HEK293T (cell line): ENCODE measurements at regions not wholly inside any gene's neighbourhood (a gene's known extent, or its start where the extent isn't known, plus 50 kb on each side); places are given as distances from the start of the nearest gene placed in this dataset.

Experiments used
- CTCF ChIA-PET: fragments of 350-600 bp; formaldehyde crosslinking; extraction: SDS; loops from one replicate; lab custom pipeline; 2021; ENCODE audit warnings: antibody characterized with exemption, inconsistent platforms; lab: Yijun Ruan, JAX
- POLR2A ChIA-PET: fragments of 350-600 bp; formaldehyde crosslinking; extraction: SDS; loops from one replicate; lab custom pipeline; 2020; ENCODE audit warnings: antibody characterized with exemption, inconsistent platforms; lab: Yijun Ruan, JAX
- DNase-seq: peaks from one replicate; pipeline ENCODE4 v3.0.0; 2012; ENCODE audit warnings: mixed read lengths; ENCODE audit errors: extremely low spot score
- ARNT ChIP-seq: fragments of 450-650 bp; IDR thresholded peaks from 2 replicates; pipeline ENCODE4 v1.6.1; 2017; ENCODE audit warnings: mild to moderate bottlenecking
- BHLHE40 ChIP-seq: fragments of 450-650 bp; IDR thresholded peaks from 2 replicates; pipeline ENCODE4 v1.6.1; 2016; ENCODE audit warnings: mild to moderate bottlenecking, moderate library complexity, borderline replicate concordance
- CTBP1 ChIP-seq: fragments of 450-650 bp; IDR thresholded peaks from 2 replicates; pipeline ENCODE4 v1.6.1; 2016; ENCODE audit warnings: borderline replicate concordance
- ELF4 ChIP-seq: fragments of 450-650 bp; IDR thresholded peaks from 2 replicates; pipeline ENCODE4 v1.6.1; 2017; ENCODE audit warnings: antibody characterized with exemption
- FOXA1 ChIP-seq: fragments of 450-650 bp; IDR thresholded peaks from 2 replicates; pipeline ENCODE4 v1.6.1; 2016; ENCODE audit warnings: mild to moderate bottlenecking
- FOXK2 ChIP-seq: fragments of 450-650 bp; IDR thresholded peaks from 2 replicates; pipeline ENCODE4 v1.6.1; 2016; ENCODE audit warnings: mild to moderate bottlenecking
- FOXM1 ChIP-seq: fragments of 450-650 bp; IDR thresholded peaks from 2 replicates; pipeline ENCODE4 v1.6.1; 2017; ENCODE audit warnings: mild to moderate bottlenecking, borderline replicate concordance
- HDGF ChIP-seq: fragments of 450-650 bp; IDR thresholded peaks from 2 replicates; pipeline ENCODE4 v1.6.1; 2017; ENCODE audit warnings: antibody characterized with exemption, borderline replicate concordance
- L3MBTL2 ChIP-seq: fragments of 450-650 bp; conservative IDR thresholded peaks from 2 replicates; pipeline ENCODE4 v1.6.1; 2016; ENCODE audit warnings: mild to moderate bottlenecking
- LEF1 ChIP-seq: fragments of 450-650 bp; IDR thresholded peaks from 2 replicates; pipeline ENCODE4 v1.6.1; 2017; ENCODE audit warnings: mild to moderate bottlenecking, borderline replicate concordance
- NFRKB ChIP-seq: fragments of 450-650 bp; IDR thresholded peaks from 2 replicates; pipeline ENCODE4 v1.6.1; 2016; ENCODE audit warnings: mild to moderate bottlenecking, moderate library complexity
- PKNOX1 ChIP-seq: fragments of 450-650 bp; IDR thresholded peaks from 2 replicates; pipeline ENCODE4 v1.6.1; 2016
- SP1 ChIP-seq: fragments of 450-650 bp; IDR thresholded peaks from 2 replicates; pipeline ENCODE4 v1.6.1; 2017
- SUZ12 ChIP-seq: fragments of 450-650 bp; IDR thresholded peaks from 2 replicates; pipeline ENCODE4 v1.6.1; 2016; ENCODE audit warnings: mild to moderate bottlenecking
- TARDBP ChIP-seq: fragments of 450-650 bp; IDR thresholded peaks from 2 replicates; pipeline ENCODE4 v1.6.1; 2016
- ZNF384 ChIP-seq: fragments of 450-650 bp; IDR thresholded peaks from 2 replicates; pipeline ENCODE4 v1.6.1; 2016

- ChIA-PET POLR2A (no interaction called here), CTCF (no interaction called here)
- no peak for DNase-seq
- TF ChIP-seq L3MBTL2 (no peak), CTBP1 (no peak), FOXK2 (no peak), ARNT (no peak), HDGF (no peak), PKNOX1 (no peak), NFRKB (no peak), SUZ12 (no peak), SP1 (no peak), FOXM1 (no peak), TARDBP (no peak), BHLHE40 (no peak), ELF4 (no peak), FOXA1 (no peak), LEF1 (no peak)
Measured at GRCh38 chr11:26045082-26045481, 286.8 kb upstream of the ANO3 start.

DNA sequence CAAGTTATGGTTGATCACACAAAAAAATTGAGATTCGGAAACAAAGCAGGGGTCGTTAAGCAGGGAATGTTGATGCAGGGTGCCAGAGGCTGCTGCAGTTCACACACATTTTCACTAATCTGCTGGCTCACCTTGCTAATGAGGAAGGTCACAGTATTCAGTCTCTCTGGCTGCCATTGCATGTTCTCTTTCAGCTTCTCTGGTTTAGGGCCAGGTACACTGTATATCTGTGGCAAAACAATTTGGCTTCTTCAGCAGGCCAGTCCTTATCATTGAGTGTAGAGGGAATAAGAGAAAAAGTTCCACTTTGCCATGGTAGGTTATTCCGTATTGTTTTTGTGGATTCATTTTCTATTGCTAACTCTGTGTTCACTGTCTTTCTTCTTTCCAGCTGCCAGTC is 283.7 kb upstream of the ANO3 start:
- ChIA-PET POLR2A (no interaction called here), CTCF (no interaction called here)
- no peak for DNase-seq
- TF ChIP-seq ARNT (no peak), SUZ12 (no peak), HDGF (no peak), BHLHE40 (no peak), FOXK2 (no peak), FOXA1 (no peak), PKNOX1 (no peak), LEF1 (no peak), CTBP1 (no peak), NFRKB (no peak), TARDBP (no peak), L3MBTL2 (no peak), ZNF384 (no peak), FOXM1 (no peak), SP1 (no peak), ELF4 (no peak)

GRCh38 chr11:26053966-26054365 is 278.0 kb upstream of the ANO3 start:
- POLR2A ChIA-PET, result no interaction called here
- TF ChIP-seq SUZ12 (no peak), FOXA1 (no peak), LEF1 (no peak), SP1 (no peak), ZNF384 (no peak), TARDBP (no peak), HDGF (no peak), CTBP1 (no peak), ARNT (no peak), L3MBTL2 (no peak), FOXK2 (no peak)
- CTCF ChIA-PET, result no interaction called here
- DNase-seq, result no peak

DNA sequence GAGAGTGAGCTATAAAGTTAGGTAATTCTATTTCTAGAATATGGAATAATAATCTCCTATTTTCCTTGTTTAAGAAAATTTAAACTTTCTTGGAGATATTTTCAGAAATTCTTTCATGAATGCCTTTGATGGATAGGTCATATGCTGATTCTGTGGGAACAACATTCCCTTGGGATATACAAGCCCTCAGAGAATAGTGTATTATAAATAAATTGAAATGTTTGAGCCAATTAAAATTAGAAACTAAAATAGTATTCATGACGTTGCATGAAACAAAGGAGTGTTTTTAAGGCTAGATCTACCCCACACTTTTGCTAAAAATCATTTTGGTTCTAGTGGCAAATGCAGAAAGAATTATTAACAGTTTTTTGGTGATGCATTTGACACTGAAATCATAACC is 269.3 kb upstream of the ANO3 start:
- no peak for TF ChIP-seq FOXM1
- TF ChIP-seq TARDBP, result no peak
- TF ChIP-seq ARNT, result no peak
- no peak for TF ChIP-seq NFRKB
- TF ChIP-seq HDGF, result no peak
- no peak for TF ChIP-seq BHLHE40
- no peak for TF ChIP-seq L3MBTL2
- TF ChIP-seq ELF4, result no peak
- no peak for TF ChIP-seq SP1
- no peak for TF ChIP-seq CTBP1
- no peak for TF ChIP-seq ZNF384
- TF ChIP-seq SUZ12, result no peak
- no peak for TF ChIP-seq PKNOX1
- no peak for TF ChIP-seq FOXA1
- no peak for TF ChIP-seq FOXK2
- TF ChIP-seq LEF1, result no peak
- POLR2A ChIA-PET, result no interaction called here
- CTCF ChIA-PET, result no interaction called here
- DNase-seq, result no peak

- no peak for TF ChIP-seq FOXM1
- no peak for TF ChIP-seq TARDBP
- TF ChIP-seq ZNF384, result no peak
- TF ChIP-seq LEF1, result no peak
- TF ChIP-seq ARNT, result no peak
- no peak for TF ChIP-seq PKNOX1
- TF ChIP-seq FOXA1, result no peak
- TF ChIP-seq BHLHE40, result no peak
- no peak for TF ChIP-seq CTBP1
- no peak for TF ChIP-seq FOXK2
- no peak for TF ChIP-seq SUZ12
- TF ChIP-seq NFRKB, result no peak
- no peak for TF ChIP-seq L3MBTL2
- ChIA-PET POLR2A (no interaction called here), CTCF (no interaction called here)
- no peak for DNase-seq
Measured at GRCh38 chr11:26063915-26064314, 268.0 kb upstream of the ANO3 start.

DNA sequence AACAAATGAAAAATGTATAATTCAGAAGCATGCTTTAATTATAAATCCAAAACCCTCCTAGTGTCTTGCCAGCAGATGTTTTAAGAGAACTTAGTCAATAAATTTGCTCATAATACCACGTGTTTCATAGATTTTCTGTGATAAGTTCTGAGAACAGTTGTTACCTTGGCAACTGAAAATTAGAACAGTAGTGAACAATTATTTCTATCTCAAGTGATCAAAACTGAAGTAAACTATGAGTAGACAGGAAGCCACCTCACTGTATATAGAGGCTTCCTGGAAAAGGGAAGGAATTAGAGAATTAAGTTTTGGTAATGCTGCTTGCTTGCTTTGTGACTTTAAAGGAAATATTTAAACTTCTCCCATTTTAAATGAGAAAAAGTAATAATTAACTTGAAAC is 266.0 kb upstream of the ANO3 start:
- CTCF ChIA-PET, result no interaction called here
- DNase-seq, result no peak
- POLR2A ChIA-PET, result no interaction called here
- no peak for TF ChIP-seq LEF1
- TF ChIP-seq L3MBTL2, result no peak
- TF ChIP-seq FOXA1, result no peak
- TF ChIP-seq SP1, result no peak
- TF ChIP-seq HDGF, result no peak
- no peak for TF ChIP-seq ARNT
- no peak for TF ChIP-seq NFRKB
- TF ChIP-seq SUZ12, result no peak
- no peak for TF ChIP-seq FOXM1
- TF ChIP-seq ELF4, result no peak
- TF ChIP-seq ZNF384, result no peak
- no peak for TF ChIP-seq CTBP1
- no peak for TF ChIP-seq BHLHE40
- TF ChIP-seq TARDBP, result no peak
- TF ChIP-seq FOXK2, result no peak
- TF ChIP-seq PKNOX1, result no peak
